ENCODE measurements at regions not wholly inside any gene's neighbourhood (a gene's known extent, or its start where the extent isn't known, plus 50 kb on each side); places are given as distances from the start of the nearest gene placed in this dataset.
"Not testable (repeated sequence)": the region's sequence is repeated elsewhere in the genome, so short reads cannot be mapped to it uniquely, and the experiment has no call there.

- Histone ChIP-seq H3K9me3 (no peaks in the 10 kb centered on the region), H3K4me3 (no peak overlapping the region), H3K36me3 (no peaks in the 10 kb centered on the region), H3K4me1 (ENCODE audit: control insufficient read depth in 1 of 2, low read depth in 2 of 2) (no peaks in the 10 kb centered on the region), H3K27ac (no peak overlapping the region), H3K27me3 (replicated peaks; ENCODE audit: insufficient read depth) (no peaks in the 10 kb centered on the region)
- no peak for DNase-seq (ENCODE audit: low spot score)
- TF ChIP-seq, protein P1, sequence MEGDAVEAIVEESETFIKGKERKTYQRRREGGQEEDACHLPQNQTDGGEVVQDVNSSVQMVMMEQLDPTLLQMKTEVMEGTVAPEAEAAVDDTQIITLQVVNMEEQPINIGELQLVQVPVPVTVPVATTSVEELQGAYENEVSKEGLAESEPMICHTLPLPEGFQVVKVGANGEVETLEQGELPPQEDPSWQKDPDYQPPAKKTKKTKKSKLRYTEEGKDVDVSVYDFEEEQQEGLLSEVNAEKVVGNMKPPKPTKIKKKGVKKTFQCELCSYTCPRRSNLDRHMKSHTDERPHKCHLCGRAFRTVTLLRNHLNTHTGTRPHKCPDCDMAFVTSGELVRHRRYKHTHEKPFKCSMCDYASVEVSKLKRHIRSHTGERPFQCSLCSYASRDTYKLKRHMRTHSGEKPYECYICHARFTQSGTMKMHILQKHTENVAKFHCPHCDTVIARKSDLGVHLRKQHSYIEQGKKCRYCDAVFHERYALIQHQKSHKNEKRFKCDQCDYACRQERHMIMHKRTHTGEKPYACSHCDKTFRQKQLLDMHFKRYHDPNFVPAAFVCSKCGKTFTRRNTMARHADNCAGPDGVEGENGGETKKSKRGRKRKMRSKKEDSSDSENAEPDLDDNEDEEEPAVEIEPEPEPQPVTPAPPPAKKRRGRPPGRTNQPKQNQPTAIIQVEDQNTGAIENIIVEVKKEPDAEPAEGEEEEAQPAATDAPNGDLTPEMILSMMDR (IDR thresholded peaks at IDR 0.05): no peak
- no peak for ATAC-seq (ENCODE audit: insufficient number of reproducible peaks, low FRiP score, low read depth)
Measured at GRCh38 chr13:78540058-78540457, 63.3 kb downstream of the POU4F1 start.

- not testable (repeated sequence) for H3K27ac ChIP-seq; H3K4me3 ChIP-seq; H3K9me3 ChIP-seq; H3K36me3 ChIP-seq; H3K4me1 ChIP-seq (ENCODE audit: control insufficient read depth in 1 of 2, low read depth in 2 of 2); DNase-seq (ENCODE audit: low spot score); ATAC-seq (ENCODE audit: insufficient number of reproducible peaks, low FRiP score, low read depth); H3K27me3 ChIP-seq (replicated peaks; ENCODE audit: insufficient read depth)
Measured at GRCh38 chr13:78526044-78526443, 77.3 kb downstream of the POU4F1 start.

DNA sequence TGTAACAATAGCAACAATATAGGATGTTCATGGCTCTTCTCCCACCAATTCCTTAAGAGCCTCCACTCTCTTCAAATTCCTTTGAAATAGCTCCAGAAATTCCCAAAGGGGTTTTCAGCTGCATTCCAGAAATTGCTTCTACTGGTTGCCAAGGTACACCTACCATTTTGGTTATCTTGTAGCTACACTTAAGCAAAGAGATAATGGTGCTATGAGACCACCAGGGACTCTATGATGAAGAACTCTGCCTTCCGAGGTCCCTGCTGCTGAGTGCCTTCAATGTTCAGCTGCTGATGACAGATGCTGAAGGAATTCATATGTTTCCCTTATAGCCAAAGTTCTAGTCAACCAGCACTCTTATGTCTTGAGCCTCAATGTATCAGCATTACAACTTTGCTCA, 78.4 kb downstream of the POU4F1 start:
- Histone ChIP-seq H3K27me3 (replicated peaks; ENCODE audit: insufficient read depth) (no peaks in the 10 kb centered on the region), H3K4me1 (ENCODE audit: control insufficient read depth in 1 of 2, low read depth in 2 of 2) (no peaks in the 10 kb centered on the region), H3K4me3 (no peak overlapping the region), H3K36me3 (no peaks in the 10 kb centered on the region), H3K27ac (no peak overlapping the region), H3K9me3 (no peaks in the 10 kb centered on the region)
- DNase-seq (ENCODE audit: low spot score): no peak
- ATAC-seq (ENCODE audit: insufficient number of reproducible peaks, low FRiP score, low read depth): no peak
- TF ChIP-seq, protein P1 (IDR thresholded peaks at IDR 0.05): no peak

DNA sequence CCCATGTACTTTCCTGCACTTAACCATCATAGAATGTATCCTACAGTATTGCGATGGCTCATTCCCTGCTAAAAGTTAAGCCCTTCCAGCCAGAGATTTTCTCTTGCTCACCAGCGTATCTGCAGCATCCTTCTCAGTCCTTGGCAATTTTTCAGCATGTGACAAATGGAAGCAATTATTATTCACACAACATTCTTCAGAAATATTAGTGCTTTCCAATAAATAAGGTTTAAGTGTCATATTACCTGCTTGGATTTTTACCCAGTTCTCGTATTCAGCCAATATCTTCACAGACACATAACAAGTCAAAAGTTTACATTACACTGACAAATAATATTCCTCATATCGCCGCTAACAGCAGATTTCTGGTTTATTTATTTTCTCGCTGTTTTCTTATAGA, 82.3 kb downstream of the POU4F1 start:
- H3K36me3 ChIP-seq: no peaks in the 10 kb centered on the region
- H3K27ac ChIP-seq: no peak overlapping the region
- DNase-seq (ENCODE audit: low spot score) (no peak), ATAC-seq (ENCODE audit: insufficient number of reproducible peaks, low FRiP score, low read depth) (no peak)
- H3K4me1 ChIP-seq (ENCODE audit: control insufficient read depth in 1 of 2, low read depth in 2 of 2): no peaks in the 10 kb centered on the region
- H3K4me3 ChIP-seq: no peak overlapping the region
- TF ChIP-seq, protein P1 (IDR thresholded peaks at IDR 0.05): no peak
- H3K9me3 ChIP-seq: no peaks in the 10 kb centered on the region
- no peaks in the 10 kb centered on the region for H3K27me3 ChIP-seq (replicated peaks; ENCODE audit: insufficient read depth)

GRCh38 chr13:78520425-78520824, 82.9 kb downstream of the POU4F1 start:
- Histone ChIP-seq H3K27me3 (replicated peaks; ENCODE audit: insufficient read depth) (no peaks in the 10 kb centered on the region), H3K4me1 (ENCODE audit: control insufficient read depth in 1 of 2, low read depth in 2 of 2) (no peaks in the 10 kb centered on the region), H3K36me3 (no peaks in the 10 kb centered on the region), H3K9me3 (no peaks in the 10 kb centered on the region), H3K27ac (no peak overlapping the region), H3K4me3 (no peak overlapping the region)
- no peak for ATAC-seq (ENCODE audit: insufficient number of reproducible peaks, low FRiP score, low read depth)
- TF ChIP-seq, protein P1 (IDR thresholded peaks at IDR 0.05): no peak
- no peak for DNase-seq (ENCODE audit: low spot score)

- H3K27me3 ChIP-seq (replicated peaks; ENCODE audit: insufficient read depth); H3K27ac ChIP-seq; DNase-seq (ENCODE audit: low spot score); ATAC-seq (ENCODE audit: insufficient number of reproducible peaks, low FRiP score, low read depth); H3K36me3 ChIP-seq; H3K9me3 ChIP-seq; H3K4me3 ChIP-seq; H3K4me1 ChIP-seq (ENCODE audit: control insufficient read depth in 1 of 2, low read depth in 2 of 2): not testable (repeated sequence)
Measured at GRCh38 chr13:78518482-78518881, 84.9 kb downstream of the POU4F1 start.
